GM12874 (cell line): ENCODE measurements at regions not wholly inside any gene's neighbourhood (a gene's known extent, or its start where the extent isn't known, plus 50 kb on each side); places are given as distances from the start of the nearest gene placed in this dataset.

ENCODE experiments used
- TF ChIP-seq, protein P1 (sequence below): IDR thresholded peaks from 2 replicates; pipeline ENCODE4 v1.5.1; 2011; ENCODE audit warnings: low read depth, mild to moderate bottlenecking, control low read depth, low read length, moderate library complexity; ENCODE audit not compliant: insufficient read depth

DNA sequence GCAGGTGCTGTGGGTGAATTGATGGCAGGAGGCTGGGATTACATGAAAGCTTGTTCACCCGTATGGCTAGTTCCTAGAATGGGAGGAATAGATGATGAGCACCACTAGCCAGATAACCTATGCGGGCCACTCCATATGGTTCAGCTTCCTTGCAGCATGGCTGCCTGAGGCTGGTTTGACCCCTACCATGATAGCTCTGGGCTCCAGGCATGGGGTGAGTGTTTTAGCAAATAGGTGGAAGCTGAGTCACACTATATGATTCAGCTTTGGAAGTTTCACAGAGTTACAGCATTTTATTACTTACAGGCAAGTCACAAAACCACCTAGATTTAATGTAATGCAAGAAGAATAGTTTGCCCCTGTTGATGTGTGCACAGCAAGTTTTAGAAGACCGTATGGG is 603.2 kb downstream of the STIM2 start:
- TF ChIP-seq, protein P1, sequence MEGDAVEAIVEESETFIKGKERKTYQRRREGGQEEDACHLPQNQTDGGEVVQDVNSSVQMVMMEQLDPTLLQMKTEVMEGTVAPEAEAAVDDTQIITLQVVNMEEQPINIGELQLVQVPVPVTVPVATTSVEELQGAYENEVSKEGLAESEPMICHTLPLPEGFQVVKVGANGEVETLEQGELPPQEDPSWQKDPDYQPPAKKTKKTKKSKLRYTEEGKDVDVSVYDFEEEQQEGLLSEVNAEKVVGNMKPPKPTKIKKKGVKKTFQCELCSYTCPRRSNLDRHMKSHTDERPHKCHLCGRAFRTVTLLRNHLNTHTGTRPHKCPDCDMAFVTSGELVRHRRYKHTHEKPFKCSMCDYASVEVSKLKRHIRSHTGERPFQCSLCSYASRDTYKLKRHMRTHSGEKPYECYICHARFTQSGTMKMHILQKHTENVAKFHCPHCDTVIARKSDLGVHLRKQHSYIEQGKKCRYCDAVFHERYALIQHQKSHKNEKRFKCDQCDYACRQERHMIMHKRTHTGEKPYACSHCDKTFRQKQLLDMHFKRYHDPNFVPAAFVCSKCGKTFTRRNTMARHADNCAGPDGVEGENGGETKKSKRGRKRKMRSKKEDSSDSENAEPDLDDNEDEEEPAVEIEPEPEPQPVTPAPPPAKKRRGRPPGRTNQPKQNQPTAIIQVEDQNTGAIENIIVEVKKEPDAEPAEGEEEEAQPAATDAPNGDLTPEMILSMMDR: no peak

DNA sequence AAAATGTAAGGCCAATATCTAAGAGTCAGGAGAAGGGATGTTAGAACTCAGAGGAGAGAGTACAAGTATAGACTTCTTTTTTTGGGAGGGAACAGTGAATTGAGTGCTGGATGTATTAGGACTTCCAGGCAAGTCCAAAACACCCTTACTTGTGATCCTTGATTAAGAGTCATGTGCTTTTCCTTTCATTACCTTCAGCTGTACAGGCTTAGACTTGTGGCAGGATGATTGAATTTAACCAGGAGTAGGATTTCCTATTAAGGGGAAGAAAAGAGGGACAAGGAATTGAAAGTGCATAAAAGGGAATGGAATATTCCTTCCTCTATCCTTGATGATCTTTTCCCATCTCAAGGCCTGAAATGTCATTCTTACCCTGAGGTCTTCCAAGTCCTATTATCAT is 606.7 kb downstream of the STIM2 start:
- TF ChIP-seq, protein P1: no peak

DNA sequence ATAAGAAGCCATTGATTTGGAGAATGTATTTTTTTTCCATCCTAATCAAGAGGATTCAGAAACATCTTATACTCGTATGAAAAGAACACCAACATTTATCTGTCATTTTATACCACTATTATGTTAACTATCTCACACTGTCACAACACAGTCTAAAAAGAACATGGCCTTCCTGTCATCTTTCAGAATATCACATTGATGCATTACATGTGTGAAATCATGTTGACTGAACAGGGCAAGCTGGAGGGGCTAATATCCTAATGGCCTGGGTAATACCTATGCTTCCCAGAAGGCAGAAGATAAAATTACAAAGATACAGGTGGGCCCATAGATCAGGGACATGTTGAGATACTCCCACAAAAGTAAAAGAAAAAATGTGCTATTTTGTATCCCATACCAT is 611.7 kb downstream of the STIM2 start:
- TF ChIP-seq, protein P1: no peak

DNA sequence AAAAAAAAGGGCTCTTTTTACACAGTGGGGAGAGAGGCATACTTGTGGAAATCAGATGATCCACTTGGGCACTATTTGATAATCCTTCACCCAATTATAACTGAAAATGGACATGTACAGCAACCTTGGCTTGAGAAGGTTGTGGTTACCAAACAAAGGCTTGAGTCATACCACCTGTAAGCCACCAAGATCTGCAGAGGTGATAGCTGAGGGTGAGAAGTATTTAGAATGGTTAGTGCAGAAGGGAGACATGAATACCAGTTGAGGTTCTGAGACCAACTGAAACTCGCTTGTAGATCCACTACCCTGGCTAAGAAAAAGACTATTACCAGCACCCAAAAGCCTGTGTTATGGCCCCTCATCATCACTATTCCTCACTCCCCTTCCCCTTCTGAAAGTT is 614.0 kb downstream of the STIM2 start:
- TF ChIP-seq, protein P1: no peak

DNA sequence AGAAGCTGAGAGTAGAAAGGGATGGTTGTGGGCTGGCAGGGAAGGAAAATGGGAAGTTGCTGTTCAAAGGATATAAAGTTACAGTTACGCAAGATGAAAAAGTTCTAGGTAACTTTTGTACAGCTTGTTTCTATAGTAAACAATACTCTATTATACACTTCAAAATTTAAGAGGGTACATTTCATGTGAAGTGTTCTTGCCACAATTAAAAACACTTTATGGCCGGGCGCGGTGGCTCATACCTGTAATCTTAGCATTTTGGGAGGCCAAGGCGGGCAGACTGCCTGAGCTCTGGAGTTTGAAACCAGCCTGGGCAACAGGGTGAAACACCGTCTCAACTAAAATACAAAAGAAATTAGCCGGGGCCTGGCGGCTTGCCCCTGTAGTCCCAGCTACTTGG is 623.6 kb downstream of the STIM2 start:
- TF ChIP-seq, protein P1: no peak

DNA sequence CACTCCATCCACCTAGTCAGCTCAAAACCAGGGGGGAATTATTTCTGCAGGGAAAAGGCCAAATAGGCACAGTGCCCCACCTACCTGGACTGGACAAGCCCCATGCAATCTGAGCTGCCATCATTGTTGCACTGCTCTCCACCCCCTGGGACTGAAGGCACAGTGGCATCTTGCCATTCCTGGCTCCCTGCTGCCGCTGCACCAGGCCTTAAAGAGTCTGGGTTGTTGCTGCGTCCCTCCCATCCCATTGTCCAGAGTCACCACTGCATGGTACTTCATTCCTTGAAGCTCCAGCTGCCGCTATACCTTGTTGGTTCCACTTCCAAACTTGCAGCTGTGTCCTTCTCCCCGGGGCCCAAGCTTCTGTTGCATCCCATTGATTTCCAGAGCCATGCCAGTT is 629.7 kb downstream of the STIM2 start:
- TF ChIP-seq, protein P1: no peak

DNA sequence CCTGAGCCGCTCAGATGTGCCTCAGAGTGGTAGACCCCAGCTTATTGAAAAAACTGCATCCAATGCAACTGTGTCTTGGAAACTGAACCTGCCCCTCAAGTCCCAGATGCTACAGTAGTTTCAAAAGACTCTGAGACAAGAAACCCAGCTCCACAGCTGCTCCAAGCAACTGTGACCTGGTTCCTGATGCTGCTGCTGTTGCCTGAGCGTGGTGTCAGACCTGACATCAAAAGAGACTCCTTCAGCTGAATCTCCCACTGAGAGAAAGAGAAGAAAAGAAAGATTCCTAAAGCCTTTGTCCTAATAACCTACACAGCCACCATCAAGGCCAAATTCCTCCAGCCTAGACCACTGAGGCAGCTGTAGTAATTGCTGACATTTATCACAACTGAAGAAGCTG is 630.1 kb downstream of the STIM2 start:
- TF ChIP-seq, protein P1: no peak

DNA sequence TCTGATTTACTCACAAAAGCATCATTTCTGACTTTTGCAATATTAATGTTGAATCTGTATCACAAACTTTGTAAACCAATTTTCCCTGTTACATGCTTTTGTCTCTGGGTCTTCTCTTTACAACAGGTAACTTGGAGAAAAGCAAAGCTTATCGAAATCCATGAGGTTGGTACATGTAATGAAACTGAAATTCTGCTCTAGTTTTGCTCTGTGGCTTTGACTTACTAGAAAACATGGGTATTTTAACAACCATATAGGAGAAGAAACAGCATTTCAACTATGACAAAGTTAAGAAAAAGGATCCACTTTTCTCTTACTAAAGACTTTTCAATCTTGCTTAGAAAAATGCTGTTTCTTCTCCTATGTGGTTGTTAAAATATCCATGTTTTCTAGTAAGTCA is 645.8 kb downstream of the STIM2 start:
- TF ChIP-seq, protein P1: no peak
